ENCODE measurements at regions not wholly inside any gene's neighbourhood (a gene's known extent, or its start where the extent isn't known, plus 50 kb on each side); places are given as distances from the start of the nearest gene placed in this dataset.
"Not testable (repeated sequence)": the region's sequence is repeated elsewhere in the genome, so short reads cannot be mapped to it uniquely, and the experiment has no call there.

DNA sequence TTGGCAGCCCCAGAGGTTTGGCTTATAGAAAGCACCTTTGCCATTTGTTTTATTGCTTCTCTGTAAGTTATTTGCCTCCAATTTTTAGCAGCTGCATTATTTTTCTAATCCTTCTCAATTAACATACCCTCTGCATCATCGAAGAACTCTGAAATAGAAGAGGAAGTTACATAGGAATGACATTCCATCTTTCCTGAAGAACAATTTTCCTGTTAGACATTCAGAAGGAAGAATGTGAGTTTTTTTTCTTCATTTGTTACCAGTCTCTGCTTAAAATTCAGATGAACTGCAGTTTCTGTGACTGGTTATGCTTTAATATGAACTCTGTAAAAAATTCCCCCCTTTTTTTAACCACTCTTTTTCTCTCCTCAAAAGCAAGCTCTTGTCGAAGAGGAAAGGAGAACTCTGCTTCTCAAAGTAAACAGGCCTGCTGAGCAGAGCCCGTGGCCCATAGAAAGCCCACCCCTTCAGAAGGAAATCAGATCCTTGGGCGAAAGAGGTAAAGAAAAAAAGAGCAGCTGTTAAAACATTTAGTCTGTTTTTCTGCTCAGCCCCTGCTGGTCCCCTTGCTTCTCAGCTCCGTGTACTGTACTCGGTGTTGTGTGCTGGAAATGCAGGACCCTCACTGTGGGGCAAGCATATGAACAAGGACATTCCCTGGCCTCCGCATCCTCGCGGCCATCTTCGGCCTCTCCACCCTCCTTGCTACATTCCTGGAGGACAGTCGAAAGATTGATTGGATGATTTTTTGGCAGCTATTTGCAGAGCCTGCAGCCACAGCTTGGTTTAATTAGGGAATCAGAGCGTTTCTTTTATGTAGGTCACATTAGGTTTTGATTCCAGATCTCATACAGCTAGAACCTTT is 164.4 kb upstream of the LRIG3 start:
- no peak for DNase-seq (ENCODE audit: low spot score)

DNA sequence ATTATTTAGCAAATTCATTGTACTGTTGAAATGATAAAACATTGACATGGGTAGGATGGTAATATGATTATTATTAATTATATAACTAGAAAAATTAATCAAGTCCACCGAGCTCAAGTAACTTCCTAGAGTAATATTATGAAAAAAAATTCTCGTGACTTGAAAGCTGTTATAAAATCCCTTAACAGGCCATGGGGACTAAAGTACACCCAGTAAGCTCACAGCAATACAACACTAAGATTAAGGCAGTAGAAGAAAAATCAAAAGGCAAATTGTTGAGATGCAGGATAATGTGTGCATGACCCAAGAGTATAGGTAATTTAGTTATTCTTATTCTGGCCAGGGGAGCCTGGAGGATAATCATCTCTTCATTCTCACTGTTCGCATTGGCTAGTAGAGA is 162.6 kb upstream of the LRIG3 start:
- no peak for DNase-seq (ENCODE audit: low spot score)

DNA sequence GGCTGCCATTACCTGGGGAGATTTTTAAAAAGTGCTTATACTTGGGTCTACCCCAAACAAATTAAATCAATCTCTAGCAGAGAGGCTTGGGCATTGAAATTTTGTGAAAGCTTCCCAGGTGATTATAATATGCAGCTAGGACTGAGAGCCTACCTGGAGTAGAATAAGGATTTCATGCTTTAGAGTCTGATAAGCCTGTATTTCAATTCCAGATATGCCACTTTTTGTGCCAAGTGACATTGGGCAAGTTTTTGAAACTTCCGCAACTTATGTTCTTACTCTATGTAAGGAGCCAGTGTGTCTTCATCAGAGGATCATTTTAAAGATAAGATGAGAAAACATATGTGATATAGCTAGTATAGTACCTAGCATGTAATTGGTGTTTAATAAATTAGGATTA is 159.8 kb upstream of the LRIG3 start:
- DNase-seq (ENCODE audit: low spot score), result no peak

DNA sequence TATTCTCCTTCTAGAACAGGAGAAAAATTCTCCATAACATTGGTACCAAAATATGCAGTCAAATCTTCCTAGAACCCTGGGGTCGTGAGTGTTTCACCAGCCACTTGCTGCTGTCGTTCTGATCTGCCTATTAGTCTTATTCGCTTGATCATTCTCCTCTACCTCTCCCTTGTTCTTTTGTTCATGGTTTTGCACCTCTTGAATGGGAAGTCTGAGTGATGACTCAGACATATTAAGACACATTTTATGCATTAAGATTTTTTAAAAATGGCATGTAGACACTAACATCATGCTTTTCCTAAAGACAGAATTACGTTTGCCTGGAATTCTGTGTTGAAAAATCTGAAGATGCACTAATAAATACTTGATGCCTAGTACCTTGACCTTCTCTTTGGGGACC is 159.2 kb upstream of the LRIG3 start:
- no peak for DNase-seq (ENCODE audit: low spot score)

DNA sequence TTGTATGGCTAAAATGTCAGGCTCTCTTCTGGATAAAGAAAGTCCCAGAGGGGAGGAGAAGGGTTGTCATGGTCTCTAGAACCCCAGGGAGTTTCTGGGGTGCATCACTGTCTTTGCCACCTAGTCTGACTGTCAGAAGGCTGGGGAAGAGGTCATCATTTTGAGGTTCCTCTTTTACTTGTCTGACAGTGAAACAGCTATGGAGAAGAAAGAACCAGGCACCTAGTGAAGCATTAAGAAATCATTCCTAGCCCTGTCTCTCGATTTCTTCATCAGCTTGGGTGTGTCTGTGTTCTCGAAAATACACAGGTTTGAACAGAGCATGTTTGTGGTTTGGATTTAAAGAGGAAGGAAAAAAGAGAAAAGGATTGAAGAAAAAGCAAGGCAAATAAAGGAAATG is 158.7 kb upstream of the LRIG3 start:
- DNase-seq (ENCODE audit: low spot score), result no peak

DNA sequence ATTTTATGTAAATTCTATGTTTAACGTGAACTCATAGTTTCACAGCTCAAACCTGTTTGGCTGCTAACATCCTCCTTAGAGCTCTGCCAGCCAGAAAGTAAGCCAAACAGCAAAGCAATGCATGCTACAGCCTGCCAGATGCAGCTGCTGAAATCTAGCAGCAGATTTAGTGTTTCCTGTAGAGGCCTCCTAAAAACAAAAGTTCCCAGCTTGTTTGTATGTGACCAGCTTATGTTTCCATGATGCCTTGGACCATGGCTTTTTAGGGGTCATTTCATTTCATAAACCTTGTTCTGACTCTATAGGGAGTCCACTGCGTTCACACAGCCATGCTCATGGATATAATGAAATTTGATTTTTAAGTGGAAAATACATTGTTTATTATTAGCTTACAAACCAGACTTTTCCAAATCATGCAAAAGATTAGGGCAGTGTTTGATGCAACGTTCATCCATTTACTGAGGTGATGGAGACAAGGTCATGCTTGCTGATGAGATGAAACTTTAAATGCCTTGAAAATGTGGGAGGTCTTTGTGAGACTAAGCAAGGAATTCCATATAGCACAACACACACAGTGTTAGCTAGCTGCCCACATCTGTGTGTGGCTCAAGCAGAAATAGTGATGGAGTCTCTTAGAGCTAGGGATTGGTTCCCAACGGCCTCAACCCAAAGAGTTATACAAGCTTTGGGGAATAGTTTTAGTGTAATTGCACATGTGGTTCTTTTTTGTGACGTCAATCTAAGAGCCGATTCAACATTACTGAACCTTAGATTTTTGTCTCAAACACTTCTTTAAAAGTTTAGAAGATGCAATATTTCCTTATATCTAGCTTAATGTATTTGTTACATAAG is 157.5 kb upstream of the LRIG3 start:
- DNase-seq (ENCODE audit: low spot score), result no peak

DNA sequence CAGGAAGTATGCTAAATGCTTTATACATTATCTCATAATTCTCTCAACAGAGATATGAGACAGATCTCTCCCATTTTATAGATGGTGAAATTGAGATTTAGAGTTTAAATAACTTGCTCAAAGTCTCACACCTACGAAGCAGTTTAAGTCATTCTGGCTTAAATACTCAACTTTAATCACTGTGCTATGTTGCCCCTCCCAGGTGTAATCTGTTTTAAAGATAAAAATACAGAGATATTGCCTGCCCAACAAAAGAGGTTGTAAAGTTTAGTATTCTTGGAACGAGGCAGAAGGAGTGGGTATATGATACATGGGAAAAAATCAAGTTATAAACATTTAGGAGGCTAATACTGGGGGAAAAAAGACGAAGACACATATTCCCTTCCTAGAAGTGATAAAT is 156.8 kb upstream of the LRIG3 start:
- no peak for DNase-seq (ENCODE audit: low spot score)

DNA sequence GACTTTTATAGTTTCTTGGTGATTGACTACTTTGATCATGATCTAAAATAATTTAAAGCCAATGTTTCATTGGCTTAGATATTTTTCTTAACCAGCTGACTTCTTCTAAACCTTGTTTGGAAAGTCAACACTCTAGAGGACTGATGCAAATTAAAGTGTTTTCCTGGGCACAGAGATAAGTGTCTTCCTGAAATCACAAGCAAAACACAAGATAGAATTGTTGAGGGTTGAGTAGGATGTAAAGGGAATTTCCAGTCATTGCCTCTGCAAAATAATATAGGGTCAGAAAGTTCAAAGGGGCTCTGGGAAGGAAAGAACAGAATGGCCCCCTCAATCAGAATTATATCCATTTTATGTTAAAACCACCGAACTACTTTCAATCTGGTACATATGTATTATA is 156.3 kb upstream of the LRIG3 start:
- no peak for DNase-seq (ENCODE audit: low spot score)

DNA sequence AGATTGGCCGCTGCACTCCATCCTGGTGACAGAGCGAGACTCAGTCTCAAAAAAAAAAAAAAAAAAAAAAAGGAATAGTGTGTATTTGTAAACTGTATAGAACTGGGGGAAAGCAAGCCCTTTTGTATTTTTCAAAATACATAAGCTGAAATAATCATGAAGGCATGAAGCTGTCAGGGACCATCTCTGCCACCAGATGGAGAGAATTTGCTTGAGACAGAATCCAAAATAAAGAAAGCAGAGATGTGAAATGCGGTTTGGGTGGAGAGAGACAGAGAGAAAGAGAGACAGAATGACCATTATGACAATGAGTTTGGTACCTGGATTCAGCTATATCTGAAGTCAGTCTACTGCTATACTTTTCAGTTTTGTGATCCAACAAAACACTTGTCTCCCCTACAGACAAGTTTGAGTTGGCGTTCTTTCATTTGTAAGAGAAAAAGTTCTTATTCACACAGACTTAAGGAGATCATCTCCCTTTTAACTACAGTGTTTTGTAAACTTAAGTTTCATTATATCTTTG is 155.7 kb upstream of the LRIG3 start:
- no peak for DNase-seq (ENCODE audit: low spot score)

DNA sequence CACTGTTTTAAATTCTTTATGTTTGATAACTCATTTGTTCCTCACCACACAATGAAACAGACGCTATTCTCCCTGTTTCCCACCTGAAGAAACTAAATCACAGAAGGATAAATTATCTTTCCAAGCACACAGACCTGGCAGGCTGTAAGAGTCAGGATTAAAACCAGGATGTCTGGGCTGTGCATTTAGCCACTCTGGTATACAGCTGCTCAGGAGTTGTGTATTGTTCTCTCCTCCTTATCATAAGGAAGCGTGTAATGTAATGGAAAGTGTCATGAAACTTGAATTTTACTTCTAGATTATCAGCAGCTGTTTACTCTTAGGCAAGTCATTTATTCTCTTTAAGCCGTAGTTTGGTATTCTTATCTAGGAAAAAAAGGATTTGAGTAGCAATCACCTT is 154.8 kb upstream of the LRIG3 start:
- DNase-seq (ENCODE audit: low spot score), result no peak

DNA sequence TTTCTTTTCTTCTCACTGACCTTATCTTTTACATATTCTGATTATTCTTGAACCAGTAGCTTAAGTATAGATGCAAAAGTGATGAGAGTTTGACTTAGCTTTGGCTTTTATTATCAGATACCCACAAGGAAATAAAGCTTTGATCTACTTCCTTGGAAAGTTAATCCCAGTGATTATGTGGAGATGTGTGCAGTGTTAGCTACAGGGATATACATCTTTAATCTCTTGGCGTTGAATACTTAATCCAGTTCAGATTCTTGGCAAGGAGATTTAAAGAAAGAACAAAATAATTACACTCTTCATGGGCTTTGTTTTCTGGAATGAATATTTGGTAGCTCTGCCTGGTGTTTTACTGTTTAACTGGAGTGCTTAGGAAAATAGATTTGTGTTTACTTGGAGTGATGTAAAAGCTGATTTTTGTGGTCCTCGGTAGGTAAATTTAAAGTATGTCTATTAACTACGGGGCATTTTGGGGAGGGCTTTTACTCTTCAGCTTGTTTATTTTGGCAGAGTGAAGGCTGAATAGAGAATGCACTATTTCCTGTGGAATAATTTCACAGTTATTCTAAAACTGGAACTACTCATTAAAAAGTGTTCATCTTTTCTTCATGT is 150.1 kb upstream of the LRIG3 start:
- DNase-seq (ENCODE audit: low spot score), result no peak

DNA sequence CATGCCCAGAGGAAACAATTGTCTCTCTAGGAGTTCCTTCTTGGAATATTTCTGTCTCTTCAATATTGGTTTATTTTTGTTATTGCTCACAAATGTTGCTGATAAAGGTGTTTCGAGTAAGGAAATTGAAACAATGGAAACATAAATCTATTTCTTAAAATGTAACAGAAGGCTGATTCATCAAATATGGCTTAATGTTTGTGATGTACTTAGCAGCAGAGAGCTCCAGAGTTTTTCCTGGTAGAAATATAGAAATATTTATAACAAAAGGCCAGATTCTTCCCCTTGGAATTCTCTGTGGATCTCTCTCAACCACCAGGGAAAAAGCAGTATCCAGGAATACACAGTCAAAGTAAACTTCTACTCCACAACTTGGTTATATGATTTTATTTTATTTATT is 149.2 kb upstream of the LRIG3 start:
- no peak for DNase-seq (ENCODE audit: low spot score)

DNA sequence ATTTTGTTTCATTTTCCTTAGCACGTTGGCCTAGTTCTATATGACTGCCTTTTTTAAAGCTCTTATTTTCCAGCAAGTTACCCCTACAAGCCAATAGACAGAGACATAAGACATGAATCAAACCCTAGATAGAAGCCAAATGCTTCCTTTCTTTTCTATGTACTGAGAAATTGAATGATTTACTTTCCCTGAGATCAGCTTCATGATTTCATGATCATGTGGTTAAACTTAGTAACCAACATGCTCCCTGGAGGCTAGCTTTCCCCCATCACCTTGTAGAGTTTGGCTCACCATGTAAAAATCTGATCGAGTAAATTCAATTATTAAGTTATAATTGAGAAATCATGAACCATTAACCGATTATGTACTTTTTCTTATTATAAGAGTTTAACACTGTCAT is 148.1 kb upstream of the LRIG3 start:
- no peak for DNase-seq (ENCODE audit: low spot score)

DNA sequence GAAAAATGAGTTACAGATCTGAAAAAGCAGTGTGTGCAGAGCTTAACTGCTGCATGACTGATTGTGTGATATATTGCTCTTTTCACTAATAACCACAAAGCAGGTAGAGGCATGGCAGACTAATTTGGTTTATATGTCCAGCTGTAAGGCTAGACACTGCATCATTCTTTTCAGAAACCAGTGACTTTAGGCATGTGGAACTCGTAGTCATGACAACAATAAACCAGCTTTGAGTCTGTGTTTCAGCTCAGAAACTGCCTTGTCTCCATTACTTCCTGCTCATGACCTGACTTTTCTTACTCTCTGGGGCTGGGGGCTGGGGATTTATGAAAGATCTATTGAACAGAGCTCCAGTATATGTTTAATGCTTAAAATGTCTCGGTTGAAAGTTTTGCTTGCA is 146.8 kb upstream of the LRIG3 start:
- no peak for DNase-seq (ENCODE audit: low spot score)

DNA sequence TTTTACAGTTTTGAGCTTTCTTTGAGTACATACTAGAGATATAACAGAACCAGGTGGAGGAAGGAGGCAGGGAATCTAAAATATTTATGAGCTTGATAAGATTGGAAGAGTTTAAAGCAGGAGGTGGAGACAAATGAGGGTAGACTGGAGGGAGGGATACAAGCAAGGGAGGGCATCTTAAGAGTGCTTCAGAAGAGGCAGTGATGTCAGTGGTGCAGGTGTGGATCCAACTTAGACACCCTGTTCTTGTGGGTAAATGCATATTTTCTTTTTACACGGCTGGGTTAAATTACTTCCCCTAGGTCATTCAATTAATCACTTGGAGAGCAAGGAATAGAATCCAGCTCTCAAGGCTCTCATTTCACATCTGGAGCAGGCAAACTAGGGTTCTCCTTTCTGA is 146.1 kb upstream of the LRIG3 start:
- no peak for DNase-seq (ENCODE audit: low spot score)

DNA sequence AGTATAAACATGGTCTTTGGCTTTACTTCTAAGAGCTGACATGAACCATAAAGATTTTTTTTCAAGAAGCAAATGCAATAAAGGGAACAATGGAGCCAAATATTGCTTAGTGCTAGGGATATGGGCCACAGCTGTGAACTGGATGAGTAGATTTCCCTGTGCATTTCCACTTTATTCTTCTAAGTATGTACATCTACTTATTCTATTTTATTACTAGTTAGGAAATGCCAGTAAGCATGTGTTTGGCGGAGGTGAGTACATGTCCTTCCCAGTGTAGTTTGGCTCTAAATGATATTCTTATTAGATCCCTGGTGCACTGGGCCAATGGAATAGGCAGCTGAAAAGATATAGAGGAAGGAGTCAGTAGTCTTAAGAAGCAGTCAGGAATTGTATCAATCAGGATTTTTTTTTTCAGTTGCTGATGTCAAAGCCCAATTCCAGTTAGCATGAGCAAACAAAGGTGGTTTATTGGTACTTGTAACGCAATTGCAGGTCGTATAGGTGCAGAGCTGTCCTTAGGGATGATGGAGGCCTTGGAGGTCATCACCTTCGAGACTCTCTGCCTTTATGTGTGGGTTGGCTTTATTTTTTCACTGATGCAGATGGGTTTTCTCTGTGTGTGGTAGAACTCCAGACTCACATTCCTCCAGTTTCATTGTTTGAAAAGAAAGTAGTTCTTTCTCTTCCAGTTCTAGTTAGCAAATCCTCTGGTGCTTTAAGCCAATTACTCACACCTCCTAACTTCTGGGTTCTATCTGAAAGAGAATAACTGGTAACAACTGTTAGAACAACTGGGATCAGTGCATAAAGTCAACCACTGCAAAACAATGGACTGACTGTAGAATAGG is 139.0 kb upstream of the LRIG3 start:
- DNase-seq (ENCODE audit: low spot score), result no peak

DNA sequence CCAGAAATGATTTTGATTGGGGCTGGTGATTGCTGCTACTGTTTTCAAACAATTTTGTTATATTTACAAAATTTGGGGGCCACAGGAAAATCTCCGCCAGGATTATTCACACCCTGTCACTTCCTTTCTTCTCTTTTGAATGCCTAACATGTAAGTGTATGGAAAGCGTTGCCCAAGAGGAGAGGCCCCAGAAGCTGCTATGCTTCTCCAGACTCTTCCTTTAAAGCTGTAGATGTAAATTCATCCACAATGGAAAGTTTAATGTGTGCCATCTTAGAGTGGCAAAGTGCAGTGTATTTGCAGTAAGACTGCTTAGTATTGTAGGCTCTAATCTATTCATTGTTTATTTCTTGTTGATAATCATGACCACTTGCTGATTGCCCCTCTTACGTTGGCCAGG is 136.7 kb upstream of the LRIG3 start:
- no peak for DNase-seq (ENCODE audit: low spot score)

DNA sequence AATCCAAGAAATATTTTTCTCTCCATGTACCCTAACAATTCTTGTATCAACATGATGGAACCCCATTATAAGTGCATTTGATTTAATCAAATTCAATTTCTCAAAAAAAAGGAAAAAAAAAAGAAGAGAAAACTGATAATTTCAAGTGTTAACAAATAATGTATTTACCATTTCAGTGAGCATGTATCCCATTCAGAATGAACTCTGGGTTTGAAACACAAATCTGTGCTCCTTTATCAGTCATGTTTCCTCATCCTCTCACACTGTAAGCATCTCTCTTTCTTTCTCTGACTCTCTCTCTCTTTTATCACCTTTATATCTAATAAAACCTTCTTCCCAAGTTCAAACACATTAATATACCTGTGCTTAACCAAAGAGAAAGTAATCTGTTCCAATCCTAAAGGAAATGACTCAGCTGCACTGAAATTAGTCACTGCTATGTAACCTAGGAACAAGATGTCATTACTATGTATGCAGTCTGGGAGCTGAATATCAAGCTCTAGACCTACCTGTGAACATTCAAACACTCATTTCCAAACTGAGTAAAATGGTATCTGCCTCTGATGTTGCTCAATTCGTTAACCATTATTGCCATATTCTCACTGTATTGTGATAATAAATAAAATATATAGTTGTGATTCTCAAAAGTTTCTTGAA is 135.0 kb upstream of the LRIG3 start:
- no peak for DNase-seq (ENCODE audit: low spot score)

DNA sequence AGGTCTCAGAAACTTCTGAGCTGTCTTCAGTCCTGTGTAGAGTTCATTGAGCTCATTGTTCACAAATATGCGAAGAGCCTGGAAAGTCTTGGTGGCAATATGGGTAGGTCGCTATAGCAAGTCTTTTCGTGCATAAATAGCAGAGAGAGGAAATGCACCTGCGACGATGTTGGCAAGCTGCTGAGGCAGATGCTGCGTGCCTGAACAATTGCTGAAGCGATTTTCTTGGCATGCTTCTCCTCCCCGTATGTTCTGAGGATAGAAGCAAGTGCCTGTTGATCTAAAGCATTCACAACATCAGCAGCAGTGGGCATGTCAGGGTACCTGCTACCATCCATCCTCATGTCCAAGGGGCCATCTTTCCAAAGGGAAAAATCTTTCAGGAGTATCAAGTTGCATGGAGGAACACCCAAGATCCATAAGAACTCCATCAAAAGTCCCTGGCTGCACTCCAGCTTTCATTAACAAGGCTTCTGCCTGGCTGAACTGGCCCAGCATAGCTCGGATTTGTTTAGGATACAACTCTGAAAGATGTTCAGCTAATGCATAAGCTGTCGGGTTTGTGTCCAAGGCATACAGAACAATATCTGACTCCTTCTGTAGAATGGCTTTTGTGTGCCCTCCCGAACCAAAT is 133.1 kb upstream of the LRIG3 start:
- not testable (repeated sequence) for DNase-seq (ENCODE audit: low spot score)

DNA sequence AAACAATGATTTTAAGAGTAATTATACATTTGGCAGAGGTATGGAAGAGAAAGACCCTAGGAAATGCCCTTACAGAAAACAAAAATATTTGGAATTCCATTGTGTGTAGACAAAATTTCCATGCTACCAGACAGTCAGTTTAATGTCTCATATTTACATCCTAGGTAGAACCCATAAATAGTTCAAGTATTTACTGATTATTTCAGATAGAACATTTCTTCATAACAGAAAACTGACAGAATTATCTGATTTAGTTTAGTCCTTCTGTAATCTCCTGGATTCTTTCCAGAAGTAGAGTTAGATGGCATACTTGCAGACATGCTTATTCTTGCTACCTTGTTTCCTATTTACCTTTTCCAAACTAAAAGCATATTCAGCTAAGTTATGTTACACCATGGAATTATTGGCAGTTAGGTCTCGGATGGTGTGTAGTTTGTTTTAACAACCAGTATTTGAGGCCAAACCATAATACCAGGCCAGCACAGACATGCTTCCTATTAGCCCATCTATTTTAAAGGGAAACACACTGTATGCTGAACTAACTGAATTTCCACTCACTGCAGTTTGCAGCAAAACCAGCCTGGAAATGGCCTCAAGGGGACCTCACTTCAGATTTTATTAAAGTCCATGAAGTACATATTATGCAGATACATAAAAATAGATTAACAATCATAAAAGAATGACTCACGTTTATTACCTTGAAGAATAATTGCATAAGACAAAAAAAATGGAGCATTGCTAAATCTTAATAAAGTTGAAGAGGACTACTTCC is 126.6 kb upstream of the LRIG3 start:
- no peak for DNase-seq (ENCODE audit: low spot score)
